GM23248 (cell line): ENCODE measurements at regions not wholly inside any gene's neighbourhood (a gene's known extent, or its start where the extent isn't known, plus 50 kb on each side); places are given as distances from the start of the nearest gene placed in this dataset.

Experiments
- EZH2 ChIP-seq: fragments of 200-600 bp; sonication (generic); IDR thresholded peaks from 2 replicates; pipeline ENCODE4 v1.6.1; 2018; ENCODE audit warnings: antibody characterized with exemption, mild to moderate bottlenecking; ENCODE audit not compliant: insufficient read depth, poor library complexity, severe bottlenecking
- EZH2phosphoT487 ChIP-seq: fragments of 200-600 bp; sonication (generic); IDR thresholded peaks from 2 replicates; pipeline ENCODE4 v1.6.1; 2018; ENCODE audit warnings: antibody characterized with exemption, moderate library complexity, mild to moderate bottlenecking, low read depth; ENCODE audit not compliant: insufficient read depth

GRCh38 chr14:53858345-53858684 lies 98.3 kb downstream of the BMP4 start:
- TF ChIP-seq EZH2 (no peak), EZH2phosphoT487 (no peak)
